DMS114 treated with DMSO at 0.1 percent for 48 hours (cell line): ENCODE measurements at regions not wholly inside any gene's neighbourhood (a gene's known extent, or its start where the extent isn't known, plus 50 kb on each side); places are given as distances from the start of the nearest gene placed in this dataset.

Experiments used
- DNase-seq: peaks from one replicate; lab custom pipeline; 2025; ENCODE audit not compliant: unreplicated experiment; lab: John Stamatoyannopoulos, UW

- no peak for DNase-seq
Measured at GRCh38 chr20:39547546-39548408, 585.6 kb downstream of the DHX35 start.

DNA sequence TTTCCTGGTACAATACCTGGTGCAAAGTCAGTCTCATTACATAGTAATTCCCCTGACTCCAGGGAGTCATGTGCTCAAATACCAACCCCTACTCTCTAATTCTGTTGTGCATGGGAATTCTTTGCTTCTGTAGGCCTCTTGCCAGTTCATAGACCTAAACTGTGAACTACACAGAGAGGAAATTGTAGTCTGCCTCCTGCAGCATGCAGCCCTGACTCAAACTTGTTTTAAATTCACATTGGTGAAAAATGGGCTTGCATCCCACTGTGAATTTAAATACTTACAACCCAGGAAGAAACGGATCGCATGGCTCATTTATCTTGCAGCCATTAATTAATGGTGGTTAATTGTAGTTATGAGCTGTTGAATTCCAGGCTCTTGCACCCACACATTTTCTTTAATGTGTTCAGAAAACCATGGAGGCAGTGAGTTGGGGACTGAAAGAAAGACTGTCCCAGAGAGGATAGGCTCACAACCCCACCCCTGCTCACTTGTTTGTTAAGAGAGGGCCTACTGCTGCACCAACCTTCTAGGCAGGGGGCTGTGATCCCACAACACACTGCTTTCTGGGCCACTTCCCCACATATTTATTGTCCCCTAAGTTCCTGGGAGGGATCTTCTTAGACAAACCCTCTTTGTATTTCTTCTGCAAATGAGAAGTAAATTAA lies 579.1 kb downstream of the DHX35 start:
- DNase-seq, result no peak

- DNase-seq, result no peak
Measured at GRCh38 chr20:39538317-39538716, 576.2 kb downstream of the DHX35 start.

DNA sequence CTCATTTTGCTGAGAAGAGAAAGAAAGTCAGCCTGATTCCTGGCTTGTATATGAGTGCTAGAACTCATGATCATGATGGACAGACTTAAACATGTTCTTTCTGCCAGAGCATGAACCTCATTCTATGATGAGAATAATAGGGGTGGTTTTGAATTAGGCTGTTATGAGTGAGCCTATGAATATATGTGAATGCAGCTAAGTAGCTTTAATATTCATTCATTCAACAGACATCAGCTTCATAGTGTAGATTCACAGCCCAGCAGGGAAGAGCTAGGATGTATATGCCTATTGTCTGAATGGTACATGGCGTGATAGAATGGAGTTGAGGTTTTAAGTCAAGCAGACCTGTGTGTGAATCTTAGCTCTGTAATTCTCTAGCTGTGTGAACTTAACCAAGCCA lies 573.2 kb downstream of the DHX35 start:
- DNase-seq, result no peak

DNA sequence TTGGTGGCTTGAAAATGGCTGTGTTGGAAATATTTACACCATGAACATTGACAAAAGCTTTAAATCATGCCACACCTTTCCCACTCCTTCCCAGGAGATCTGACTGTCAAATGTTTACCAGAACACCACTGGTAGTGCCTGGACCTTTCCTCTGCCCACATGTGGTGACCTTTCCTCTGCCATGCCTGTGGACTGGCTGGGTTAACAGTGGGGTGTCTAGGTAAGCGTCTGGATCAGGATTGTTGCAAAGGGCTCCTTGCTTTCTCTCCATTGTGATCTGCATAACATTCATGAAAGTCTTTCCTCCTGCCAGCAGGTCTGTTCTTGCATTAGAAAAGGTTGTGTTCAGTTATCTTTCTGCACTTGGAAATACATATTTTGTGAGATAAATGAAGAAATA lies 572.7 kb downstream of the DHX35 start:
- no peak for DNase-seq

DNA sequence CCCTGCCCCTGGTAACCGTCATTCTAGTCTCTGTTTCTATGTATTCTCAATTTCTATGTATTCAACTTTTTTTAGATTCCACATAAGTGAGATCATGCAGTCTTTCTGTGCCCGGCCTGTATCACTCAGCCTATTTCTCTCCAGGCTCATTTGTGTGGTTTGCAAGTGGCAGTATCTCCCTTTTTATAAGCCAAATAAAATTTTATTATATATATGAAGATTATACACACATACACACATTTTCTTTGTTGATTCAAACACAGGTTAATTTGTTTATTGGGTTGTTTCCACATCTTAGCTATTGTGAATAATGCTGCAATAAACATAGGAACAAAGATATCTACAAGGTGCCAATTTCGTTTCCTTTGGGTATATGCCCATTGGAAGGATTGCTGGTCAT lies 571.7 kb downstream of the DHX35 start:
- no peak for DNase-seq

DNA sequence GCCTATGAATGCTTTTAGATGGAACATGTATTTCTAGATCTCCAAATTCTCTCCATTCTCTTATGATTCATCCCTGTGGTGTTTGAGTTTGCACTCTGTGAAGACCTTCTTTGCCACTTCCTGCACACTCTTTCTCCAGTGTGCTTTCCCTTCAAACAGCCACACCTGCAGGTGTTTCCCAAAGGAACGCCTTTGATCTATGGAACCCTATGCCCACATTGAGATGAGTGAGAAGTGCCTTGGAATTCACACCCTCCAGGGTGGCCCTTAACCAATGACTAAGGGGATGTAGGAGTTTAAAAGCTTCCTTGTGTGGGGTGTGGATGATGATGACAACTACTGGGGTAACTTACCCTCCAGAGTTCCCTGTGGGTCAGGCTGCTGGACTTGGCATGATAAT lies 570.1 kb downstream of the DHX35 start:
- no peak for DNase-seq

- DNase-seq, result no peak
Measured at GRCh38 chr20:39528436-39528835, 566.3 kb downstream of the DHX35 start.

GRCh38 chr20:39524371-39524911 lies 562.3 kb downstream of the DHX35 start:
- no peak for DNase-seq

GRCh38 chr20:39523405-39523804 lies 561.3 kb downstream of the DHX35 start:
- no peak for DNase-seq

- DNase-seq, result no peak
Measured at GRCh38 chr20:39518654-39519053, 556.5 kb downstream of the DHX35 start.

DNA sequence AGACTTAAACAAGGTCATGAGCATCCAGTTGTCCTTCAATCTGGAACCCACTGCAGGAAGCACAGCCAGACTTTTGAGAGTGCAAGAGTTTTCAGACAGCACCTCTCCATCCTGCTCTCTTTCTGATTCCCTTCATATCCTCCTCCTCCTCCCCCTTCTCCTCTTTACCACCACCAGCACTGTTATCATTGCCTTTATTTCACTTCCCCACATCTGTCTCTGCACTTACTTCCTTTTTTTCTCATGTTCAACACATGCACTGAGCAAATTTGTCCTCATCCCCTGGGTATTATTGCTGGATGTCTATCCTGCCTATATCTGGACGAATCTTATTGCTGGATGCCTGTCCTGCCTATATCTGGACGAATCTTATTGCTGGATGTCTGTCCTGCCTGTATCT lies 554.8 kb downstream of the DHX35 start:
- DNase-seq, result no peak

DNA sequence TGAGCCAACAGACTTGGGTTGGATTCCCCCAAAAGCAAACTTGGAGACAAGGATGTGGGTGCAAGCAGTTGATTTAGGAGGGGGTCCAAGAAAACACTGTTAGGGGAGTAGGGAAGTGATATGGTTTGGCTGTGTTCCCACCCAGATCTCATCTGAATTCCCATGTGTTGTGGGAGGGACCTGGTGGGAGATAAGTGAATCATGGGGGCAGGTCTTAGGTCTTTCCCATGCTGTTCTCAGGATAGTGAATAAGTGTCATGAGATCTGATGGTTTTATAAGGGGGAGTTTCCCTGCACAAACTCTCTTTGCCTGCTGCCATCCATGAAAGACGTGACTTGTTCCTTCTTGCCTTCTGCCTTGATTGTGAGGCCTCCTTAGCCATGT lies 542.6 kb downstream of the DHX35 start:
- DNase-seq, result no peak

DNA sequence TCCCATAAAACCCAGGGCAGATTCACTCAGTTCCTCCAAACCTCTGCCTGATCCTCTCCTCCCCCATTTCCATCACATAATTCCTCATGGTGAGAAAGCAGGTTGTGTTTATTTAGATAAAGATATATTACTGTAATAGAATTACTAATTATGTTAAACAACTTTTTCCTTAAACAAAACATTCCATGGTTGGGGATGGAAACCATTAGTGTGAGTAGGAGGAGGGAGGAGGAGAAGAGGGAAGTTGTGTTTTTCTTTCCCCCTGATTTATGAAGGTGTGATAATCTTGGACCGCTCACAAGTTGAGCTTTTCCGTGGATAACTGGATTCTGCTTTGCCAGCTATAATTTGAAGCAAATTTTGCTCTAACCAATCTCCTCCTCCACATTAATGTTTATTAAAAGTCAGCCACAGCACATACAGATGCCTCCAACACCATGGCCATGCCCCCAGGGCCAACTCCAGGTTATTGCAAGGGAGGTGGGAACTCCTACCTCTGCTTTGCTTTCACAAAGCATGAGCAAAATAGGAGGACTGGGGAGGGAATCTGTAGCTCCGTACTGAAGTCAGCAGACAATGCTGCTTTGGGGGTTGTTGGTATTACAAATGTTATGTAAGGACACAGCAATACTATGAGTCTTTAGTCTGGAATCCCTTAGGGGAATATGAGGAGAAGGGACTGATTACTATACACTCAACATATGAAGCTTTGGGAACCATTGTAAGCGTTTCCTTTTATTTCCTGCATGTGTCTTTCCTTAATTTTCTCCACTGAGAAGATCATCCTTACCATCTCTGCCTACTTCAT lies 542.0 kb downstream of the DHX35 start:
- DNase-seq, result no peak

GRCh38 chr20:39492223-39492797 lies 530.2 kb downstream of the DHX35 start:
- no peak for DNase-seq

DNA sequence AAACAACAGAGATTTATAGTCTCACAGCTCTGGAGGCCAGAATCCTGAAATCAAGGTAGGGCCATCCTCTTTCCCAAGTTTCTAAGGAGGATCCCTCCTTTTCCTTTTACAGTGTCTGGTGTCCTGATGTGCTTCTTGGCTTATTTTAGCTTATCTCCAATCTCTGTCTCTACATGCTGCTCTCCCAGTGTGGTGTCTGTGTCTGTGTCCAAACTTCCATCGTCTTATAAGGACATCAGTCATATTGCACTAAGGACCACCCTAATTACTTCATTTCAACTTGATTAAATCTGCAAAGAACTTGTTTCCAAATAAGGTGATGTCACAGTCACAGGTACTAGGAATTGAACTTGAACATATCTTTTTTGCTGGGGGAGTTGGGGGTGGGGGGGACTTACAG lies 529.6 kb downstream of the DHX35 start:
- no peak for DNase-seq

- no peak for DNase-seq
Measured at GRCh38 chr20:39489986-39490560, 527.9 kb downstream of the DHX35 start.

DNA sequence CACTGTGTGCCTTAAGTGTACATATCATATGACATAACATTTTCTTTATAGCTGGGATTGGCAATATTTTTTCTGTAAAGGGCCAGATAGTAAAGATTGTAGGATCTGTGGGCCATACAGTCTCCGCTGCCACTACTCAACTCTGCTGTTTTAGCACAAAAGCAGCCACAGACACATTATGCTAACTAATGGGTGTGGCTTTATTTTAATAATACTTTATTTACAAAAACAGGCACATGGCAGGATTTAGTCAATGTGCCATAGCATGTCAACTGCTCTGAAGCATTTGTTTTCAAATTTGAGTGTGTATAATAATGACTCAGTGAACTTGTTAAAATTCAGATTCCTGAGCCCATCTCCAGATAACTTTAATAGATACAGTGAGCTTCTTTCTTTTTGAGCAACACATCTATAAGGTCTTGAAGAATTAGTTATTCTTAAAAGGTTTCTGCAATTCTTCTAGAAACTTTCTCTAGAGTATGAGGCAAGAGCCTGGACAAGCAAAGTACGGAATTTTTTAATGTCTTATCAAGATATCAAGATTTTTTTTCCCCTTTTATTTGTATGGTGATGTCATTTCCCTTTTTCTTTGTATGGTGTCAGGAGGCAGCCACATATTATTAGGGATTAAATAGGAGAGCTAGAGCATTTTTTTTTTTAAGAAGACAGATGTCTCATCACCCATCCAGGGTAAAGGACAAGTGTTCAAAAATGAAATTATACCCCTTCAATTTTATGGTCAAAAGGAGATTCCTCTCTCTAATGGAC lies 518.3 kb downstream of the DHX35 start:
- DNase-seq, result no peak

GRCh38 chr20:39479196-39479810 lies 517.2 kb downstream of the DHX35 start:
- no peak for DNase-seq

DNA sequence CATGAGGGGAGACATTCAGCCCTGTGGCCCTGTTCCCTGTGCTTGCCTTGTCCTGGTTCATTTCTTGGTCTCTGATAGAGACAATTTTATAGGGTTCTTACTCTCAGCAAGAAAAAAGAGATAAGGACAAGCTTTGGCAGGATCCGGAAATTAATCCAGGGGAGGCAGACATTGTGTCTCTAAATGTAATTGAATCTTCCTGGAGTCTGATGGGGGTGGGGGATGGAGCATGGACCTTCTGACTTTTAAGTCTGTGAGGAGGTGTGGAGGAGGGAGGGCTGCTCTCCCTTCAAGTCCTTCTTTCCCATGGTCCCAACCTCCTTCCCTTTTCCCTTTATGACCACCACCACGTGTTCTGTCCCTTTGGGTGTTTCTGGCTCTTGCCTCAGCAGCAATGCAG lies 512.7 kb downstream of the DHX35 start:
- DNase-seq, result no peak
